K562 (cell line): ENCODE measurements at regions not wholly inside any gene's neighbourhood (a gene's known extent, or its start where the extent isn't known, plus 50 kb on each side); places are given as distances from the start of the nearest gene placed in this dataset.

Experiments
- BCLAF1 ChIP-seq, 2 experiments: fragments of 450-650 bp in 1 of 2; IDR thresholded peaks; 2 replicates each; pipeline ENCODE4 v1.6.1; 2011 to 2017; ENCODE audit warnings: low read depth in 2 of 2, antibody characterized with exemption in 1 of 2, borderline replicate concordance in 1 of 2, low read length in 1 of 2, mild to moderate bottlenecking in 1 of 2, mixed read lengths in 1 of 2; ENCODE audit not compliant: control insufficient read depth in 1 of 2
- CHD7 ChIP-seq: fragments of 200-600 bp; sonication (generic); IDR thresholded peaks from one replicate; pipeline ENCODE4 v1.6.1; 2012; ENCODE audit warnings: mild to moderate bottlenecking, low read depth, low read length, inconsistent platforms
- KDM5B ChIP-seq: fragments of 200-600 bp; sonication (generic); IDR thresholded peaks from 2 replicates; pipeline ENCODE4 v1.6.1; 2012; ENCODE audit warnings: low read depth, mild to moderate bottlenecking, moderate library complexity, low read length, control low read depth, inconsistent platforms; ENCODE audit not compliant: insufficient replicate concordance
- POLR2G ChIP-seq: fragments of 200-400 bp; formaldehyde crosslinking; IDR thresholded peaks from 2 replicates; pipeline ENCODE4 v1.6.1; 2017; ENCODE audit warnings: low read depth, mild to moderate bottlenecking, antibody characterized with exemption, low read length, moderate library complexity
- ZBTB11 ChIP-seq, 3 experiments: fragments of 200-800 bp in 1 of 3; fragments of 250-450 bp in 1 of 3; fragments of 450-650 bp in 1 of 3; sonication (Bioruptor Pico) in 1 of 3; sonication (Bioruptor generic) in 1 of 3; formaldehyde crosslinking in 1 of 3; IDR thresholded peaks; 2 replicates each; pipeline versions ENCODE4 v1.6.1 to v1.8.0; 2016 to 2022; ENCODE audit warnings: mild to moderate bottlenecking in 2 of 3, missing genetic modification characterization in 2 of 3, missing compliant biosample characterization in 1 of 3, moderate library complexity in 1 of 3
- ZNF311 ChIP-seq: fragments of 250-450 bp; sonication (Bioruptor Pico); IDR thresholded peaks from 2 replicates; pipeline ENCODE4 v1.4.0; 2020; ENCODE audit warnings: mild to moderate bottlenecking, moderate library complexity
- ZNF436 ChIP-seq: fragments of 250-450, 450-650 bp; sonication (Bioruptor Pico); formaldehyde crosslinking; IDR thresholded peaks from 2 replicates; pipeline ENCODE4 v1.7.0; 2020; ENCODE audit warnings: mild to moderate bottlenecking
- ZNF586 ChIP-seq: fragments of 450-650 bp; formaldehyde crosslinking; conservative IDR thresholded peaks from 2 replicates; pipeline ENCODE4 v1.4.0; 2020; ENCODE audit warnings: mild to moderate bottlenecking, moderate library complexity

- TF ChIP-seq CHD7: no peak
- TF ChIP-seq ZNF311: no peak
- no peak for TF ChIP-seq POLR2G
- no peak for TF ChIP-seq BCLAF1 (IDR thresholded peaks at IDR 0.05; ENCODE audit: borderline replicate concordance in 1 of 2, control insufficient read depth in 1 of 2, low read depth in 2 of 2, low read length in 1 of 2)
- no peak for TF ChIP-seq ZNF436 (CRISPR knock-in tag)
- TF ChIP-seq ZNF586 (CRISPR knock-in tag): no peak
- TF ChIP-seq KDM5B: no peak
- no peak for TF ChIP-seq ZBTB11 (CRISPR knock-in tag; IDR thresholded peaks at IDR 0.05)
These were observed 287.3 kb upstream of the MME start (continued) for GRCh38 chr3:154792828-154793227.
